ENCODE measurements at regions not wholly inside any gene's neighbourhood (a gene's known extent, or its start where the extent isn't known, plus 50 kb on each side); places are given as distances from the start of the nearest gene placed in this dataset.
A peak's percentile ranks its signal among the peaks of the same experiment; 100 is the strongest.

GRCh38 chr4:4913628-4914027 lies 54.2 kb downstream of the MSX1 start:
- ATAC-seq (no peak), DNase-seq (no peak)
- no peak overlapping the region for H3K27ac Mint-ChIP-seq
- H3K4me1 Mint-ChIP-seq = no peaks in the 10 kb centered on the region
- H3K27me3 Mint-ChIP-seq = peaks cover 13% of the 10 kb centered on the region
- H3K4me3 Mint-ChIP-seq = no peak overlapping the region
- H3K9me3 Mint-ChIP-seq = peaks cover 8 to 11% of the 10 kb centered on the region in 2 donors

GRCh38 chr4:4914059-4914820 lies 54.8 kb downstream of the MSX1 start:
- H3K4me1 Mint-ChIP-seq = no peaks in the 10 kb centered on the region

GRCh38 chr4:4914965-4915845 lies 55.7 kb downstream of the MSX1 start:
- ATAC-seq = no peak
- H3K4me3 Mint-ChIP-seq = no peak overlapping the region
- H3K27me3 Mint-ChIP-seq = peaks cover 12% of the 10 kb centered on the region
- no peak overlapping the region for H3K27ac Mint-ChIP-seq
- H3K9me3 Mint-ChIP-seq = peaks cover 8 to 11% of the 10 kb centered on the region in 2 donors
- no peak for DNase-seq
- H3K4me1 Mint-ChIP-seq = no peaks in the 10 kb centered on the region

More at GRCh38 chr4:4914059-4914820, 54.8 kb downstream of the MSX1 start:
- Mint-ChIP-seq H3K9me3 (peaks cover 8 to 11% of the 10 kb centered on the region in 2 donors), H3K4me3 (no peak overlapping the region), H3K27me3 (peaks cover 9% of the 10 kb centered on the region), H3K27ac (peak overlapping the region in 1 of 2 donors; percentile 33)
- DNase-seq (no peak), ATAC-seq (peak; percentile 70)

GRCh38 chr4:4918067-4918466 lies 58.6 kb downstream of the MSX1 start:
- ATAC-seq = no peak
- peaks cover 11% of the 10 kb centered on the region for H3K4me1 Mint-ChIP-seq
- H3K4me3 Mint-ChIP-seq = no peak overlapping the region
- peaks cover 4 to 11% of the 10 kb centered on the region in 2 donors for H3K9me3 Mint-ChIP-seq
- DNase-seq = no peak
- peaks cover 17% of the 10 kb centered on the region for H3K27me3 Mint-ChIP-seq
- H3K27ac Mint-ChIP-seq = no peak overlapping the region

- Mint-ChIP-seq H3K9me3 (peaks cover 13 to 18% of the 10 kb centered on the region in 2 donors), H3K27me3 (peaks cover 29% of the 10 kb centered on the region), H3K4me1 (peaks cover 20% of the 10 kb centered on the region), H3K27ac (no peak overlapping the region), H3K4me3 (no peak overlapping the region)
- ATAC-seq (no peak), DNase-seq (no peak)
Measured at GRCh38 chr4:4919927-4920326, 60.5 kb downstream of the MSX1 start.

GRCh38 chr4:4921077-4921476 lies 61.6 kb downstream of the MSX1 start:
- Mint-ChIP-seq H3K4me3 (no peak overlapping the region), H3K9me3 (peaks cover 13 to 18% of the 10 kb centered on the region in 2 donors), H3K4me1 (peaks cover 20% of the 10 kb centered on the region), H3K27ac (no peak overlapping the region), H3K27me3 (peaks cover 30% of the 10 kb centered on the region)
- no peak for ATAC-seq
- no peak for DNase-seq

- ATAC-seq = peak; percentile 61
- no peak overlapping the region for H3K4me3 Mint-ChIP-seq
- H3K4me1 Mint-ChIP-seq = peaks cover 20% of the 10 kb centered on the region
- H3K9me3 Mint-ChIP-seq = peaks cover 13 to 15% of the 10 kb centered on the region in 2 donors
- H3K27ac Mint-ChIP-seq = peak overlapping the region in 1 of 2 donors; percentile 85
- no peak for DNase-seq
- peaks cover 35% of the 10 kb centered on the region for H3K27me3 Mint-ChIP-seq
Measured at GRCh38 chr4:4922441-4922840, 63.0 kb downstream of the MSX1 start.

GRCh38 chr4:4923201-4923600 lies 63.7 kb downstream of the MSX1 start:
- Mint-ChIP-seq H3K4me3 (no peak overlapping the region), H3K27ac (peak overlapping the region in 1 of 2 donors; percentile 22), H3K27me3 (peaks cover 43% of the 10 kb centered on the region), H3K4me1 (peaks cover 20% of the 10 kb centered on the region), H3K9me3 (peaks cover 7 to 13% of the 10 kb centered on the region in 2 donors)
- ATAC-seq (peak; percentile 78), DNase-seq (no peak)

- Mint-ChIP-seq H3K27ac (no peak overlapping the region), H3K27me3 (peaks cover 24% of the 10 kb centered on the region), H3K9me3 (no peaks in the 10 kb centered on the region), H3K4me3 (no peak overlapping the region), H3K4me1 (no peaks in the 10 kb centered on the region)
- ATAC-seq (no peak), DNase-seq (no peak)
Measured at GRCh38 chr4:4930677-4931076, 71.2 kb downstream of the MSX1 start.

GRCh38 chr4:4935974-4936373 lies 76.5 kb downstream of the MSX1 start:
- Mint-ChIP-seq H3K4me1 (no peaks in the 10 kb centered on the region), H3K9me3 (no peaks in the 10 kb centered on the region), H3K27me3 (no peaks in the 10 kb centered on the region), H3K27ac (no peak overlapping the region), H3K4me3 (no peak overlapping the region)
- DNase-seq (no peak), ATAC-seq (no peak)

- H3K4me1 Mint-ChIP-seq = no peaks in the 10 kb centered on the region
- H3K27me3 Mint-ChIP-seq = no peaks in the 10 kb centered on the region
- ATAC-seq (no peak), DNase-seq (no peak)
- no peaks in the 10 kb centered on the region for H3K9me3 Mint-ChIP-seq
- H3K27ac Mint-ChIP-seq = no peak overlapping the region
- H3K4me3 Mint-ChIP-seq = no peak overlapping the region
Measured at GRCh38 chr4:4937926-4938325, 78.5 kb downstream of the MSX1 start.

- Mint-ChIP-seq H3K4me1 (peaks cover 12% of the 10 kb centered on the region), H3K27ac (no peak overlapping the region), H3K27me3 (no peaks in the 10 kb centered on the region), H3K4me3 (no peak overlapping the region), H3K9me3 (peaks cover 0 to 16% of the 10 kb centered on the region in 2 donors)
- no peak for ATAC-seq
- no peak for DNase-seq
Measured at GRCh38 chr4:4941751-4942150, 77.5 kb downstream of the CYTL1 start.

- Mint-ChIP-seq H3K9me3 (peaks cover 0 to 16% of the 10 kb centered on the region in 2 donors), H3K4me3 (no peak overlapping the region), H3K4me1 (peaks cover 12% of the 10 kb centered on the region), H3K27ac (no peak overlapping the region), H3K27me3 (no peaks in the 10 kb centered on the region)
- no peak for DNase-seq
- no peak for ATAC-seq
Measured at GRCh38 chr4:4942658-4943057, 76.6 kb downstream of the CYTL1 start.

- Mint-ChIP-seq H3K27me3 (no peaks in the 10 kb centered on the region), H3K27ac (peak overlapping the region; percentile 19 to 59), H3K9me3 (peaks cover 0 to 16% of the 10 kb centered on the region in 2 donors), H3K4me1 (peaks cover 12% of the 10 kb centered on the region), H3K4me3 (no peak overlapping the region)
- DNase-seq = no peak
- no peak for ATAC-seq
Measured at GRCh38 chr4:4945021-4945420, 74.2 kb downstream of the CYTL1 start.

GRCh38 chr4:4945829-4946228 lies 73.4 kb downstream of the CYTL1 start:
- ATAC-seq (no peak), DNase-seq (no peak)
- H3K4me3 Mint-ChIP-seq = no peak overlapping the region
- H3K27me3 Mint-ChIP-seq = no peaks in the 10 kb centered on the region
- H3K9me3 Mint-ChIP-seq = peaks cover 0 to 16% of the 10 kb centered on the region in 2 donors
- H3K4me1 Mint-ChIP-seq = peaks cover 12% of the 10 kb centered on the region
- H3K27ac Mint-ChIP-seq = no peak overlapping the region

- Mint-ChIP-seq H3K4me3 (no peak overlapping the region), H3K27ac (no peak overlapping the region), H3K4me1 (peaks cover 12% of the 10 kb centered on the region), H3K9me3 (peaks cover 0 to 16% of the 10 kb centered on the region in 2 donors), H3K27me3 (no peaks in the 10 kb centered on the region)
- DNase-seq (no peak), ATAC-seq (no peak)
Measured at GRCh38 chr4:4946416-4946815, 72.8 kb downstream of the CYTL1 start.

All from stimulated activated naive CD8-positive, alpha-beta T cell treated with anti-CD3 and anti-CD28 coated beads, Interleukin-15, amount 100 ng/mL, for 72 hours (primary cell).